K562 (cell line): ENCODE measurements at regions not wholly inside any gene's neighbourhood (a gene's known extent, or its start where the extent isn't known, plus 50 kb on each side); places are given as distances from the start of the nearest gene placed in this dataset.

Experiments used
- ATAC-seq: fragments of 200-7000 bp; cut with Tn5 transposase; 3 replicates; pipeline ENCODE4 v1.9.1; 2020; ENCODE audit warnings: moderate library complexity
- BruUV-seq: library from RNA; stranded (reverse); fragments of 400-500 nt; replicated peaks from 2 replicates; lab custom pipeline; 2021; lab: Mats Ljungman, UMichigan
- CTCF ChIA-PET: fragments of 300-600 bp; formaldehyde crosslinking; extraction: SDS; loops from one replicate; lab custom pipeline; 2021; ENCODE audit warnings: low intra/inter-chr PET ratio; lab: Yijun Ruan, JAX
- POLR2A ChIA-PET: fragments of 300-600, 350-650 bp; sonication (Branson Sonifier 250); formaldehyde crosslinking; extraction: SDS; loops from one replicate; lab custom pipeline; 2021; ENCODE audit warnings: antibody characterized with exemption, inconsistent platforms; lab: Yijun Ruan, JAX
- DNase-seq, 4 experiments: peaks; one replicate each; pipeline versions ENCODE4 v3.0.0 to v3.0.0-alpha.2; 2011 to 2018; ENCODE audit warnings: low spot score in 3 of 4, mixed read lengths in 3 of 4; ENCODE audit errors: extremely low read depth in 1 of 4
- FAIRE-seq: peaks from 2 replicates; lab custom pipeline; 2011; peaks lifted over from hg19 to GRCh38; lab: Jason Lieb, UNC
- H2AFZ ChIP-seq: 2 replicates; pipeline ENCODE4 v1.6.0; 2011; ENCODE audit warnings: low read depth, low read length, control low read depth, inconsistent platforms
- H3K27ac ChIP-seq: fragments of 200-600 bp; 3 replicates; pipeline ENCODE4 v1.8.0; 2011; ENCODE audit warnings: low read depth, mild to moderate bottlenecking, control low read depth, inconsistent platforms, low read length, moderate library complexity, mixed read lengths; ENCODE audit errors: extremely low read depth
- H3K27me3 ChIP-seq, 2 experiments: fragments of 300-600 bp in 1 of 2; 2 replicates in 1 of 2; 3 replicates in 1 of 2; pipeline versions ENCODE4 v1.6.0 to v1.8.0; 2011; ENCODE audit warnings: inconsistent platforms in 2 of 2, low read length in 2 of 2, mild to moderate bottlenecking in 1 of 2, mixed read lengths in 1 of 2, moderate library complexity in 1 of 2; ENCODE audit not compliant: control insufficient read depth in 2 of 2, insufficient read depth in 2 of 2
- H3K36me3 ChIP-seq: fragments of 300-600 bp; 3 replicates; pipeline ENCODE4 v1.8.0; 2011; ENCODE audit warnings: mild to moderate bottlenecking, low read length, inconsistent platforms; ENCODE audit not compliant: control insufficient read depth, insufficient read depth
- H3K4me1 ChIP-seq, 2 experiments: fragments of 200-600 bp in 1 of 2; replicated peaks in 1 of 2; 2 replicates in 1 of 2; 3 replicates in 1 of 2; pipeline versions ENCODE4 v1.5.1 to v1.8.0; 2011; ENCODE audit warnings: inconsistent platforms in 2 of 2, low read length in 2 of 2, mild to moderate bottlenecking in 1 of 2, mixed read lengths in 1 of 2, moderate library complexity in 1 of 2; ENCODE audit not compliant: control insufficient read depth in 2 of 2, insufficient read depth in 2 of 2
- H3K4me2 ChIP-seq: 2 replicates; pipeline ENCODE4 v1.6.1; 2011; ENCODE audit warnings: low read length, control low read depth, inconsistent platforms, mixed read lengths; ENCODE audit not compliant: insufficient read depth
- H3K4me3 ChIP-seq: fragments of 200-600 bp; sonication (generic), shearing (Covaris generic); 2 replicates; pipeline ENCODE4 v1.5.1; 2016; ENCODE audit warnings: control low read depth, inconsistent platforms
- H3K79me2 ChIP-seq: fragments of 200-600 bp; 3 replicates; pipeline ENCODE4 v1.8.0; 2011; ENCODE audit warnings: low read length, inconsistent platforms; ENCODE audit not compliant: control insufficient read depth, insufficient read depth
- H3K9ac ChIP-seq, 2 experiments: 2 replicates each; pipeline versions ENCODE4 v1.6.0 to v1.6.1; 2011; ENCODE audit warnings: low read depth in 2 of 2, low read length in 2 of 2, control low read depth in 1 of 2, inconsistent platforms in 1 of 2, mild to moderate bottlenecking in 1 of 2, mixed read lengths in 1 of 2; ENCODE audit not compliant: insufficient read depth in 1 of 2
- H3K9me1 ChIP-seq: one replicate; pipeline ENCODE4 v1.6.0; 2011; ENCODE audit warnings: inconsistent platforms, mild to moderate bottlenecking, low read length, moderate library complexity; ENCODE audit not compliant: control insufficient read depth, insufficient read depth
- H3K9me3 ChIP-seq: replicated peaks from 2 replicates; pipeline ENCODE4 v1.5.1; 2011; ENCODE audit warnings: low read depth, low read length, inconsistent platforms; ENCODE audit not compliant: control insufficient read depth, insufficient read depth
- H4K20me1 ChIP-seq: replicated peaks from 2 replicates; pipeline ENCODE4 v1.6.1; 2011; ENCODE audit warnings: low read length, inconsistent platforms, mixed read lengths; ENCODE audit not compliant: control insufficient read depth, insufficient read depth
- SIX5 ChIP-seq, 2 experiments: IDR thresholded peaks; 2 replicates each; pipeline ENCODE4 v1.6.1; 2011; ENCODE audit warnings: low read length in 2 of 2, borderline replicate concordance in 1 of 2, low read depth in 1 of 2, mild to moderate bottlenecking in 1 of 2, moderate library complexity in 1 of 2; ENCODE audit not compliant: insufficient read depth in 1 of 2
- SREBF2 ChIP-seq: sonication (generic); formaldehyde crosslinking; IDR thresholded peaks from 2 replicates; pipeline ENCODE4 v1.4.0; 2020; ENCODE audit warnings: mild to moderate bottlenecking, missing genetic modification reagents
- ZNF212 ChIP-seq: fragments of 450-650 bp; formaldehyde crosslinking; IDR thresholded peaks from 2 replicates; pipeline ENCODE4 v1.4.0; 2020; ENCODE audit warnings: mild to moderate bottlenecking
- ZNF75A ChIP-seq: fragments of 450-650 bp; formaldehyde crosslinking; IDR thresholded peaks from 2 replicates; pipeline ENCODE4 v1.4.0; 2020; ENCODE audit warnings: mild to moderate bottlenecking
- WGBS: fragments of 100-300 bp; shearing (Covaris generic); methylation state at CpG from one replicate; pipeline ENCODE4 v1.1.6; 2016; ENCODE audit warnings: low coverage, mixed read lengths; ENCODE audit not compliant: insufficient coverage; ENCODE audit errors: missing lambda C conversion rate; 5-methylcytosine and 5-hydroxymethylcytosine counted together
- in situ Hi-C: fragments of 300-500 bp; cut with MboI; formaldehyde crosslinking; loops from 4 replicates; pipeline ENCODE4 v1.15.0; 2018; ENCODE audit warnings: inconsistent platforms, mixed read lengths
- intact Hi-C: fragments of 100-400 bp; cut with micrococcal nuclease; formaldehyde crosslinking; loops from 2 replicates; pipeline ENCODE4 v1.14.2; 2022
- TF ChIP-seq, protein P1 (sequence below), 2 experiments: fragments of 450-650 bp; formaldehyde crosslinking in 1 of 2; IDR thresholded peaks; 2 replicates each; pipeline versions ENCODE4 v1.4.0 to v1.6.1; 2014 to 2020; ENCODE audit warnings: mild to moderate bottlenecking in 2 of 2, borderline replicate concordance in 1 of 2, low read depth in 1 of 2
- TF ChIP-seq, protein P2 (sequence below): fragments of 450-650 bp; formaldehyde crosslinking; IDR thresholded peaks from 2 replicates; pipeline ENCODE4 v1.4.0; 2020; ENCODE audit warnings: mild to moderate bottlenecking, moderate library complexity

DNA sequence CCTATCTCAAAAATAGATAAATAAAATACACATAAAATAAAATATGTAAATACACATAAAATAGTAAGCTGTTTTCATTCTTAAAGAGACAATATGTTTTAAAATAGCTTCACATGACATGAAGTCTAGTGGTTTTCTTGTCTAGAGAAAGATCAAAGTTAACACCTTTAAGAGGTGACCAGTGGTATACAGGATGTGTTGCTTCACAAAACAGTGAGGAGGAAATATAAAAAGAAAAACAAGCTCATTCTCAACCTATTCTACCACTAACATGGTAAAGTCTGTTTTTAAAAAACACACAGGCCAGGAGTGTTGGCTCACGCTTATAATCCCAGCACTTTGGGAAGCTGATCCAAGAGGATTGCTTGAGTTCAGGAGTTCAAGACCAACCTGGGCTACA is 433.5 kb upstream of the HSFY2 start:
- H3K9me1 ChIP-seq: no peaks in the 10 kb centered on the region
- H3K9me3 ChIP-seq: no peaks in the 10 kb centered on the region
- BruUV-seq: no TSS peak
- DNase-seq (no peak), ATAC-seq (no peak), FAIRE-seq (no peak)
- no peak overlapping the region for H3K27ac ChIP-seq
- no peaks in the 10 kb centered on the region for H3K4me1 ChIP-seq
- no peaks in the 10 kb centered on the region for H3K36me3 ChIP-seq
- H2AFZ ChIP-seq: no peak overlapping the region
- no peaks in the 10 kb centered on the region for H3K27me3 ChIP-seq
- H3K79me2 ChIP-seq: no peaks in the 10 kb centered on the region
- ChIA-PET POLR2A (no interaction called here), CTCF (no interaction called here)
- no peaks in the 10 kb centered on the region for H4K20me1 ChIP-seq
- no peak overlapping the region for H3K4me2 ChIP-seq
- WGBS: no CpG with 5 or more reads among the region's 1 CpG
- TF ChIP-seq SREBF2 (no peak), ZNF212 (CRISPR knock-in tag) (no peak), ZNF75A (CRISPR knock-in tag) (no peak)
- H3K4me3 ChIP-seq: no peak overlapping the region
- no peak overlapping the region for H3K9ac ChIP-seq
- in situ Hi-C loops: no loop called here
- intact Hi-C loops: no loop called here

DNA sequence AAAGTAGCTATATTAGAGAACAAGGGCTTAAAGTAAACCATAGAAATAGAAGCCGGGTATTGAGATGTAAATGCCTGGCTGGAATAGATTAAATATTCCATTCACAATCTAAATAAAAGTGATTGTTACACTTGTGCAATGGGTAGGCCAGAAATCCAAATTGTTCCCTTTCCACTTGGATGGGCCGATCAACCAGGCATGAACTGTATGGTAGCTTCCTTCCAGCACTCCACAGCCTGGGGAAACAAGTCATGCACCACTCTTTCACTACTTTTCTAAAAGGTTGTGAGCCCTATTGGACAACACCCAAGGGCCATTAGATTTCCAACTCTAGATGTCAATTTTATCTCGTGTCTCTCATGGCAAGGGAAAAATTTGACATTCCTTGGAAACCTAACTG is 407.3 kb upstream of the HSFY2 start:
- TF ChIP-seq, protein P1, sequence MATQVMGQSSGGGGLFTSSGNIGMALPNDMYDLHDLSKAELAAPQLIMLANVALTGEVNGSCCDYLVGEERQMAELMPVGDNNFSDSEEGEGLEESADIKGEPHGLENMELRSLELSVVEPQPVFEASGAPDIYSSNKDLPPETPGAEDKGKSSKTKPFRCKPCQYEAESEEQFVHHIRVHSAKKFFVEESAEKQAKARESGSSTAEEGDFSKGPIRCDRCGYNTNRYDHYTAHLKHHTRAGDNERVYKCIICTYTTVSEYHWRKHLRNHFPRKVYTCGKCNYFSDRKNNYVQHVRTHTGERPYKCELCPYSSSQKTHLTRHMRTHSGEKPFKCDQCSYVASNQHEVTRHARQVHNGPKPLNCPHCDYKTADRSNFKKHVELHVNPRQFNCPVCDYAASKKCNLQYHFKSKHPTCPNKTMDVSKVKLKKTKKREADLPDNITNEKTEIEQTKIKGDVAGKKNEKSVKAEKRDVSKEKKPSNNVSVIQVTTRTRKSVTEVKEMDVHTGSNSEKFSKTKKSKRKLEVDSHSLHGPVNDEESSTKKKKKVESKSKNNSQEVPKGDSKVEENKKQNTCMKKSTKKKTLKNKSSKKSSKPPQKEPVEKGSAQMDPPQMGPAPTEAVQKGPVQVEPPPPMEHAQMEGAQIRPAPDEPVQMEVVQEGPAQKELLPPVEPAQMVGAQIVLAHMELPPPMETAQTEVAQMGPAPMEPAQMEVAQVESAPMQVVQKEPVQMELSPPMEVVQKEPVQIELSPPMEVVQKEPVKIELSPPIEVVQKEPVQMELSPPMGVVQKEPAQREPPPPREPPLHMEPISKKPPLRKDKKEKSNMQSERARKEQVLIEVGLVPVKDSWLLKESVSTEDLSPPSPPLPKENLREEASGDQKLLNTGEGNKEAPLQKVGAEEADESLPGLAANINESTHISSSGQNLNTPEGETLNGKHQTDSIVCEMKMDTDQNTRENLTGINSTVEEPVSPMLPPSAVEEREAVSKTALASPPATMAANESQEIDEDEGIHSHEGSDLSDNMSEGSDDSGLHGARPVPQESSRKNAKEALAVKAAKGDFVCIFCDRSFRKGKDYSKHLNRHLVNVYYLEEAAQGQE (IDR thresholded peaks at IDR 0.05; ENCODE audit: borderline replicate concordance): no peak
- TF ChIP-seq, protein P1 (CRISPR knock-in tag; IDR thresholded peaks at IDR 0.05; ENCODE audit: low read depth): no peak
- TF ChIP-seq, protein P2, sequence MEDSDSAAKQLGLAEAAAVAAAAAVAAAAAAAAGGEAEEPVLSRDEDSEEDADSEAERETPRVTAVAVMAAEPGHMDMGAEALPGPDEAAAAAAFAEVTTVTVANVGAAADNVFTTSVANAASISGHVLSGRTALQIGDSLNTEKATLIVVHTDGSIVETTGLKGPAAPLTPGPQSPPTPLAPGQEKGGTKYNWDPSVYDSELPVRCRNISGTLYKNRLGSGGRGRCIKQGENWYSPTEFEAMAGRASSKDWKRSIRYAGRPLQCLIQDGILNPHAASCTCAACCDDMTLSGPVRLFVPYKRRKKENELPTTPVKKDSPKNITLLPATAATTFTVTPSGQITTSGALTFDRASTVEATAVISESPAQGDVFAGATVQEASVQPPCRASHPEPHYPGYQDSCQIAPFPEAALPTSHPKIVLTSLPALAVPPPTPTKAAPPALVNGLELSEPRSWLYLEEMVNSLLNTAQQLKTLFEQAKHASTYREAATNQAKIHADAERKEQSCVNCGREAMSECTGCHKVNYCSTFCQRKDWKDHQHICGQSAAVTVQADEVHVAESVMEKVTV (CRISPR knock-in tag): no peak
- TF ChIP-seq SIX5 (IDR thresholded peaks at IDR 0.05; ENCODE audit: borderline replicate concordance in 1 of 2, insufficient read depth in 1 of 2, low read depth in 1 of 2, low read length in 2 of 2): no peak
- POLR2A ChIA-PET: no interaction called here
- H3K79me2 ChIP-seq: no peaks in the 10 kb centered on the region
- no peak overlapping the region for H2AFZ ChIP-seq
- no TSS peak for BruUV-seq
- in situ Hi-C loops (no loop called here), intact Hi-C loops (no loop called here)
- no CpG with 5 or more reads among the region's 3 CpGs for WGBS
- no peak overlapping the region for H3K4me3 ChIP-seq
- CTCF ChIA-PET: no interaction called here
- FAIRE-seq (no peak), ATAC-seq (no peak), DNase-seq (no peak)
- no peaks in the 10 kb centered on the region for H3K4me1 ChIP-seq
- H3K9me3 ChIP-seq: no peaks in the 10 kb centered on the region
- no peak overlapping the region for H3K27ac ChIP-seq
- H3K9me1 ChIP-seq: no peaks in the 10 kb centered on the region
- no peaks in the 10 kb centered on the region for H4K20me1 ChIP-seq
- H3K27me3 ChIP-seq: no peaks in the 10 kb centered on the region
- H3K4me2 ChIP-seq: no peak overlapping the region
- H3K36me3 ChIP-seq: no peaks in the 10 kb centered on the region
- no peak overlapping the region for H3K9ac ChIP-seq
